GM12875 (cell line): ENCODE measurements at regions not wholly inside any gene's neighbourhood (a gene's known extent, or its start where the extent isn't known, plus 50 kb on each side); places are given as distances from the start of the nearest gene placed in this dataset.

Experiments
- H3K4me3 ChIP-seq: one replicate; pipeline ENCODE4 v1.5.1; 2011; ENCODE audit warnings: low read depth, low read length, control low read depth
- CTCF ChIP-seq: IDR thresholded peaks from 2 replicates; pipeline ENCODE4 v1.5.1; 2011; ENCODE audit warnings: low read depth, mild to moderate bottlenecking, control low read depth, inconsistent platforms, low read length, moderate library complexity, borderline replicate concordance; ENCODE audit not compliant: insufficient read depth

- no peak for TF ChIP-seq CTCF
- H3K4me3 ChIP-seq = no peak overlapping the region
Measured at GRCh38 chr1:98005326-98006010, 84.6 kb upstream of the DPYD start.

- H3K4me3 ChIP-seq = no peak overlapping the region
- TF ChIP-seq CTCF = no peak
Measured at GRCh38 chr1:98003442-98003841, 82.6 kb upstream of the DPYD start.

GRCh38 chr1:98002288-98002687, 81.5 kb upstream of the DPYD start:
- TF ChIP-seq CTCF = no peak
- H3K4me3 ChIP-seq = no peak overlapping the region

GRCh38 chr1:98001764-98002163, 80.9 kb upstream of the DPYD start:
- no peak overlapping the region for H3K4me3 ChIP-seq
- TF ChIP-seq CTCF = no peak

DNA sequence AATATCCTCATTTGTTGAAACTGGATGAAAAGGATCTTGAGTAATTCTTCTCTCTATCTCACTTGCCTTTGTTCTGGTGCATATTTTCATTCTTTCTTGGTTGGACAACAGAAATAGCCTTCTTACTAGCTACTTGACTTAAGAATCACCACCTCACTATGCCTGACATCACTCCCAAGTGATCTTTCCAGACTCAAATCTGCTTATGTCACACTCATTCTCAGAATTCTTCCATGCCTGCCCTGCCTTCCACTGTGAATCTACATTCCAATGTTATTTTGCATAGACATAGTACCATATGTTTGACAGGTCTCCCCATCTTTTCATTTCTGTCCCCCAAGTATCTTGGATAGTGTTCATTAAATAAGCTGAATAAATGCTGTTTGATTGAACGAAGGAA, 78.5 kb upstream of the DPYD start:
- no peak overlapping the region for H3K4me3 ChIP-seq
- TF ChIP-seq CTCF = no peak

DNA sequence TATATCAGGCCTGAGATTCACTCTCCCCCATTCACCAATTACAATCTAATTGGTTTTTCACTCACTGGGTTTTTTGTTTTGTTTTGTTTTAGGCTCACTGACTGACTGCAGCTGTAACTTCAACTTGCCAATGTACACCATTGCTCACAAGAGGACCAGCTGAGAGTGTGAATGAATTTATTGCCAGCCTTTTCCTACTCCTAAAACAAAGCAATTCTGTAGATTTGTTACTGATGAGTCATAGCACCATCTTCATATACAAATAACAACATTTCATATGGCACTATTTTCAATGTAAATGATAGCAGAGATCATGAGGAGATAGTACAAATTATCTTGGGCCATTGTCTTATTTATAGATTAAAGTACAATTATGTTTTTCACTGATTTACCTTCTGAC, 76.0 kb upstream of the DPYD start:
- H3K4me3 ChIP-seq = no peak overlapping the region
- no peak for TF ChIP-seq CTCF

- no peak for TF ChIP-seq CTCF
- H3K4me3 ChIP-seq = no peak overlapping the region
Measured at GRCh38 chr1:97989094-97989680, 68.4 kb upstream of the DPYD start.
